Spleen (tissue), 7 donors: ENCODE measurements at regions not wholly inside any gene's neighbourhood (a gene's known extent, or its start where the extent isn't known, plus 50 kb on each side); places are given as distances from the start of the nearest gene placed in this dataset.

Experiments used
- POLR2A ChIP-seq, 3 donors: fragments of 450-650 bp; IDR thresholded peaks; one replicate each; pipeline ENCODE4 v1.5.1; 2017; ENCODE audit warnings: antibody characterized with exemption in 3 of 3, mild to moderate bottlenecking in 1 of 3
- TF ChIP-seq, protein P1 (sequence below), 11 experiments: fragments of 200-600 bp in 7 of 11; fragments of 450-650 bp in 4 of 11; sonication (generic) in 4 of 11; IDR thresholded peaks in 8 of 11; conservative IDR thresholded peaks in 3 of 11; 1 replicate in 7 of 11; 2 replicates in 4 of 11; pipeline versions ENCODE4 v1.4.0 to v1.8.0; 2016 to 2021; ENCODE audit warnings: antibody characterized with exemption in 11 of 11, inconsistent platforms in 4 of 11, mild to moderate bottlenecking in 1 of 11
- donor health status: DM: no; HTN: no; CAD: no; lungs with moderate emphysema.
- donor health status: DM: no; HTN: no; CAD: no.
- donor health status: DM: no; HTN: no; CAD: no.

- TF ChIP-seq POLR2A (IDR thresholded peaks at IDR 0.05) = no peak
- TF ChIP-seq, protein P1, sequence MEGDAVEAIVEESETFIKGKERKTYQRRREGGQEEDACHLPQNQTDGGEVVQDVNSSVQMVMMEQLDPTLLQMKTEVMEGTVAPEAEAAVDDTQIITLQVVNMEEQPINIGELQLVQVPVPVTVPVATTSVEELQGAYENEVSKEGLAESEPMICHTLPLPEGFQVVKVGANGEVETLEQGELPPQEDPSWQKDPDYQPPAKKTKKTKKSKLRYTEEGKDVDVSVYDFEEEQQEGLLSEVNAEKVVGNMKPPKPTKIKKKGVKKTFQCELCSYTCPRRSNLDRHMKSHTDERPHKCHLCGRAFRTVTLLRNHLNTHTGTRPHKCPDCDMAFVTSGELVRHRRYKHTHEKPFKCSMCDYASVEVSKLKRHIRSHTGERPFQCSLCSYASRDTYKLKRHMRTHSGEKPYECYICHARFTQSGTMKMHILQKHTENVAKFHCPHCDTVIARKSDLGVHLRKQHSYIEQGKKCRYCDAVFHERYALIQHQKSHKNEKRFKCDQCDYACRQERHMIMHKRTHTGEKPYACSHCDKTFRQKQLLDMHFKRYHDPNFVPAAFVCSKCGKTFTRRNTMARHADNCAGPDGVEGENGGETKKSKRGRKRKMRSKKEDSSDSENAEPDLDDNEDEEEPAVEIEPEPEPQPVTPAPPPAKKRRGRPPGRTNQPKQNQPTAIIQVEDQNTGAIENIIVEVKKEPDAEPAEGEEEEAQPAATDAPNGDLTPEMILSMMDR (IDR thresholded peaks at IDR 0.05 in 8 of 11, conservative IDR thresholded peaks at IDR 0.05 in 3 of 11) = no peak
These were observed 344.6 kb upstream of the GJE1 start for GRCh38 chr6:141788096-141788495.
